HG02981 (cell line): ENCODE measurements at regions not wholly inside any gene's neighbourhood (a gene's known extent, or its start where the extent isn't known, plus 50 kb on each side); places are given as distances from the start of the nearest gene placed in this dataset.

Experiments
- ATAC-seq: cut with Tn5 transposase; IDR thresholded peaks from one replicate; pipeline ENCODE4 v1.9.1; 2021; ENCODE audit warnings: mild to moderate bottlenecking, moderate library complexity; ENCODE audit not compliant: unreplicated experiment

- ATAC-seq, result no peak
Observed at GRCh38 chr7:25893436-25893835, 258.6 kb upstream of the NFE2L3 start.

- ATAC-seq, result peak; percentile 73
Observed at GRCh38 chr7:25894002-25894901, 257.7 kb upstream of the NFE2L3 start.

GRCh38 chr7:25894902-25895791 lies 256.9 kb upstream of the NFE2L3 start:
- ATAC-seq, result peak; percentile 67

- no peak for ATAC-seq
Observed at GRCh38 chr7:25895792-25896171, 256.2 kb upstream of the NFE2L3 start.

- ATAC-seq, result no peak
Observed at GRCh38 chr7:25897261-25897782, 254.7 kb upstream of the NFE2L3 start.

GRCh38 chr7:25900245-25900644 lies 251.8 kb upstream of the NFE2L3 start:
- ATAC-seq, result no peak

GRCh38 chr7:25900877-25901276 lies 251.1 kb upstream of the NFE2L3 start:
- ATAC-seq, result no peak

GRCh38 chr7:25901658-25902057 lies 250.3 kb upstream of the NFE2L3 start:
- ATAC-seq, result no peak

- ATAC-seq, result no peak
Observed at GRCh38 chr7:25906003-25906402, 246.0 kb upstream of the NFE2L3 start.

- ATAC-seq, result no peak
Observed at GRCh38 chr7:25906760-25907159, 245.2 kb upstream of the NFE2L3 start.

GRCh38 chr7:25907214-25907613 lies 244.8 kb upstream of the NFE2L3 start:
- ATAC-seq, result no peak

- no peak for ATAC-seq
Observed at GRCh38 chr7:25907731-25908130, 244.3 kb upstream of the NFE2L3 start.

- no peak for ATAC-seq
Observed at GRCh38 chr7:25908154-25908949, 243.6 kb upstream of the NFE2L3 start.

GRCh38 chr7:25911738-25912607 lies 240.0 kb upstream of the NFE2L3 start:
- no peak for ATAC-seq

GRCh38 chr7:25913598-25914224 lies 238.3 kb upstream of the NFE2L3 start:
- ATAC-seq, result no peak

- ATAC-seq, result no peak
Observed at GRCh38 chr7:25918731-25919130, 233.3 kb upstream of the NFE2L3 start.

- ATAC-seq, result no peak
Observed at GRCh38 chr7:25922296-25922695, 229.7 kb upstream of the NFE2L3 start.

- no peak for ATAC-seq
Observed at GRCh38 chr7:25923741-25924460, 228.1 kb upstream of the NFE2L3 start.

- ATAC-seq, result no peak
Observed at GRCh38 chr7:25926009-25926408, 226.0 kb upstream of the NFE2L3 start.
